ENCODE measurements at regions not wholly inside any gene's neighbourhood (a gene's known extent, or its start where the extent isn't known, plus 50 kb on each side); places are given as distances from the start of the nearest gene placed in this dataset.

DNA sequence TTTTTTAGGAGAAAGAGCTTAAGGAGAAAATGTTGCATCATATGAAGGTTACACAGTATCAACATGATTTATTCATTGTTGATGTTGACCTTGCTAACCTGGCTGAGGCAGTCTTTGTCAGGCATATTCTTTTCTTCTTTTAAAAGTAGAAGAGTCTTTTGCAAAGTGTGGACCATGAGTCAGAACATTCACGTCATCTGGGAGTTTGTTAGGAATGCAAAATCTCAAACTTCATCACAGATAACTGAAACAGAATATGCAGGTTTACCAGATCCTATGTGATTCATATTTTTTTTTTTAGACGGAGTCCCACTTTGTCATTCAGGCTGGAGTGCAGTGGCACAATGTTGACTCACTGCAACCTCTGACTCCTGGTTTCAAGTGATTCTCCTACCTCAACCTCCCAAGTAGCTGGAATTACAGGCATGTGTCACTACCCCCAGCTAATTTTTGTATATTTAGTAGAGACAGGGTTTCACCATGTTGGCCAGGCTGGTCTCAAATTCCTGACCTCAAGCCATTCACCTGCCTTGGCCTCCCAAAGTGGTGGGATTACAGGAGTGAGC, 530.4 kb upstream of the BTBD3 start:
- no peak overlapping the region for H3K9ac ChIP-seq (ENCODE audit: low read length)
- no peaks in the 10 kb centered on the region for H3K27me3 ChIP-seq (ENCODE audit: control insufficient read depth, insufficient read depth, low read length)
- no peak overlapping the region for H3K4me3 ChIP-seq (ENCODE audit: low read length)
- no peaks in the 10 kb centered on the region for H3K36me3 ChIP-seq (ENCODE audit: control insufficient read depth, insufficient read depth, low read length)
- H3K9me3 ChIP-seq (ENCODE audit: control insufficient read depth, low read length): no peaks in the 10 kb centered on the region
- H3K4me1 ChIP-seq (ENCODE audit: control insufficient read depth, insufficient read depth, low read length): no peaks in the 10 kb centered on the region

DNA sequence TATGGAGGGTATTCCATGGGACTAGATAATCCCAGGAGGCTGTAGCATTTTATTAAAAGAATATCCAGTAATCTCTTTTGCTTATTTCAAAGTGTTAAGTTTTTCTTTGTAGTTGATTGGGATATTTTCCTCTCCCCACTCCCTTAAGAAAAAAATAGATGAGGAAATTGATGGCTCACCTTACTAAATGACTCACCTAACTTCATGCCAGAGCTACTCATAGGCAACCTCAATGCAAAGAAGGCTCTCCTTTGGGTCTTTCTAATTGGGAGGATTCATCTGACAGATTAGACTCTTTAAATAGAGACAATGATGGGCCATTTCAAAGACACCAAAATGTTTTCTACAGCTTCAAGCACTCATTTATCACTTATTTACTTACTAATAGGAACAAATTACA, 528.5 kb upstream of the BTBD3 start:
- no peaks in the 10 kb centered on the region for H3K4me1 ChIP-seq (ENCODE audit: control insufficient read depth, insufficient read depth, low read length)
- H3K9ac ChIP-seq (ENCODE audit: low read length): no peak overlapping the region
- no peaks in the 10 kb centered on the region for H3K9me3 ChIP-seq (ENCODE audit: control insufficient read depth, low read length)
- H3K4me3 ChIP-seq (ENCODE audit: low read length): no peak overlapping the region
- H3K36me3 ChIP-seq (ENCODE audit: control insufficient read depth, insufficient read depth, low read length): no peaks in the 10 kb centered on the region
- no peaks in the 10 kb centered on the region for H3K27me3 ChIP-seq (ENCODE audit: control insufficient read depth, insufficient read depth, low read length)

DNA sequence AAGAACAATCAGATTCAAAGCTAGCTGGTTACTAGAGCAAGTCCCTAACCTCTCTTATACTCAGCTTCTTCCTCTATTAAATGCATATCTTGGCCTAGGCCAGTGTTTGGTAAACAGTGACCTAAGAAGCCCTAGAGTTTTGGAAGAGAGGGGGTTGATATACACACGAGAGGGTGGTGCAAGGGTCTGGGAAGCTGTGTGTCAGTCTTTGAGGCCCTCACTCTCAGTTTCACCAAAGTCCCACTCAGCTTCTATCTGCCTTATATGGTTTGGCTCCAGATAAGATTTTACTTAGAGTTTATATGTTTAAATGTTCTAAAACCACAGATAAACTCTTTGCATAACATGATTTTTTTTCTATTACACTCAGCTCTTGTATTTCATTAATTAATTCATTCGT, 526.1 kb upstream of the BTBD3 start:
- Histone ChIP-seq H3K4me3 (ENCODE audit: low read length) (no peak overlapping the region), H3K9ac (ENCODE audit: low read length) (no peak overlapping the region), H3K36me3 (ENCODE audit: control insufficient read depth, insufficient read depth, low read length) (no peaks in the 10 kb centered on the region), H3K4me1 (ENCODE audit: control insufficient read depth, insufficient read depth, low read length) (no peaks in the 10 kb centered on the region), H3K9me3 (ENCODE audit: control insufficient read depth, low read length) (no peaks in the 10 kb centered on the region), H3K27me3 (ENCODE audit: control insufficient read depth, insufficient read depth, low read length) (no peaks in the 10 kb centered on the region)

DNA sequence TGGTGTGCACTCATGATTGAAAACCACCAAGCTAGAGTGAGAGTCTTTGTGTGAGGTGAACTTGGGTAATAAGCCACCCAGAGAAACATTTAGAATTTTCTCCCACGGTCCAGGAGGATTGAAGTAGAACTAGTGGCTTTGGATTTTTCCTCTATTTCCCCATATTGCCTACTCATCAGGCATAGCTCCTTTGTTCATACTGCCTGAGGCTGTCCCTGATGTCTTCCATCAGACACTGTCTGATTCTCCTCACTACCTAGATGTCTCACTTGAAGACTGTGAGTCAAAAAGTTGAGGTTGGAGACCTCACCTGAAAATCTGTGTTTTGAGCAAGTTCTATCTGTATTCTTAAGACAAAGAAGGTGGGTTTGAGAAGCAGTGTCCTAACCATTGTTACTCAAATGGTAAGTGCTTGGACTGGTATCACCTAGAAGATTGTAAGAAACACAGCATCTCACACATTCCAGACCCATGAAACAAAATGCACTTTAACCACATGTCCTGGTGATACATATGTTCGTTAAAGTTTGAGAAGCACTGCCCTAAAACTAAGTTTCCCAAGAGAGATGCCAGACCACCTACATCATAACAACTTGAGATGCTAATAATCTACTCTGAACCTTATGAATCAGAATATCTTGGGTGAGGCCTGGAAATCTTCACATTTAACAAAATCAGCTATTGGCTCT, 523.4 kb upstream of the BTBD3 start:
- no peak overlapping the region for H3K4me3 ChIP-seq (ENCODE audit: low read length)
- H3K36me3 ChIP-seq (ENCODE audit: control insufficient read depth, insufficient read depth, low read length): no peaks in the 10 kb centered on the region
- no peak overlapping the region for H3K9ac ChIP-seq (ENCODE audit: low read length)
- no peaks in the 10 kb centered on the region for H3K27me3 ChIP-seq (ENCODE audit: control insufficient read depth, insufficient read depth, low read length)
- H3K9me3 ChIP-seq (ENCODE audit: control insufficient read depth, low read length): no peaks in the 10 kb centered on the region
- no peaks in the 10 kb centered on the region for H3K4me1 ChIP-seq (ENCODE audit: control insufficient read depth, insufficient read depth, low read length)

DNA sequence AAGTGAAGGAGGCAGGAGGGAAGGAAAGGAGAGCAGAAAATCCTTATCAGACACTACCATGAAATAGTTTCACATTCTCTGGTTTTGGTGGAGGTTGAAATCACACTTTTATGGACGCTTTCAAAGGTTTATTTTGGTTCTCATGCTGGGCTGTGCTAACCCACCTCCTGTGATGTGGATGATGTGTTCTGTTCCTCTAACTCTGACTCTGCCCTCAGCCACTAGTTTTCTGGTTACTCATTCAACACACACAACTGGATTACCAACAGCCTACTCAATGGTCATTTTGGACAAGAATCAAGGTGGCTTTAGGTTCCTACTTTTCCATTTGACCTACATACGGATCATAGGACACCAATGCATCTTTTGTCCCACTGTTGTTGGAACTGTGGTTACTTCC, 522.1 kb upstream of the BTBD3 start:
- no peak overlapping the region for H3K9ac ChIP-seq (ENCODE audit: low read length)

DNA sequence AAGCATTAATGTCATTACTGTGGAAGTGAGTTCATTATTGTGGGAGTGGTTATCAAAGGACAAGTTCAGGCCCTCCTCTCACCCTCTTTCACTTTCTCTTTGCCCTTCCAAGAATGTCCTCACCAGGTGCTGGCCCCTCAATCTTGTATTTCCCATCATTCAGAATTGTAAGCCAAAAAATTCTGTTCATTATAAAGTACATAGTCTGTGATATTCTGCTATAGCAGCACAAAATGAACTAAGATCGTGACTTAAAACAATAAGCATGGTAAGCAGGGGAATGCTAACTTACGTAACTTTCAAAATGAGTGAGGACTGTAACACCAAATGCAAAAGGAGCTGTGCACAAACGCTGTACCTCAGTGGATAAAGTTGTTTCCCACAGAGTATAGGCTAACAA, 515.7 kb upstream of the BTBD3 start:
- no peak overlapping the region for H3K9ac ChIP-seq (ENCODE audit: low read length)
- no peaks in the 10 kb centered on the region for H3K9me3 ChIP-seq (ENCODE audit: control insufficient read depth, low read length)
- no peaks in the 10 kb centered on the region for H3K36me3 ChIP-seq (ENCODE audit: control insufficient read depth, insufficient read depth, low read length)
- no peak overlapping the region for H3K4me3 ChIP-seq (ENCODE audit: low read length)
- no peaks in the 10 kb centered on the region for H3K4me1 ChIP-seq (ENCODE audit: control insufficient read depth, insufficient read depth, low read length)
- no peaks in the 10 kb centered on the region for H3K27me3 ChIP-seq (ENCODE audit: control insufficient read depth, insufficient read depth, low read length)

More for the DNA sequence above, 522.1 kb upstream of the BTBD3 start:
- no peaks in the 10 kb centered on the region for H3K4me1 ChIP-seq (ENCODE audit: control insufficient read depth, insufficient read depth, low read length)
- no peaks in the 10 kb centered on the region for H3K36me3 ChIP-seq (ENCODE audit: control insufficient read depth, insufficient read depth, low read length)
- H3K9me3 ChIP-seq (ENCODE audit: control insufficient read depth, low read length): no peaks in the 10 kb centered on the region
- H3K27me3 ChIP-seq (ENCODE audit: control insufficient read depth, insufficient read depth, low read length): no peaks in the 10 kb centered on the region
- H3K4me3 ChIP-seq (ENCODE audit: low read length): no peak overlapping the region

DNA sequence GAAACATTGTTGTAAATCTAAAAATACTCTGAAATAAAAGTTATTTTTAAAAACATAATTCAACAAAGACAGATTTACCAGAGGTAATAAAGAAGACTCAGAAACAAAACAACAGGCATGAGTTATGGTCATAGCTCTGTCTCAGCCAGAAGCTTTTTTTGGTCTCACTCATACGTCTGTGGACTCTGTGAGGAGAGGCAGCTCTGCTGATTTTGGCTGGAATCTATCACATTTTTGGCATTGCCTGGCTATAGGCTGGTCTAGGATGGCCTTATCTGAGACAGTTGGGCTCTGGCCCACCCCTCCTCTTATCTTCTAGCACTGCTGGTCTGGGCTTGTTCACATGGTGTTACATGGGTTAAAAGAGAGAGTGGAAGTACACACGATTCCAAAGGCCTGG, 514.0 kb upstream of the BTBD3 start:
- Histone ChIP-seq H3K9ac (ENCODE audit: low read length) (no peak overlapping the region), H3K4me1 (ENCODE audit: control insufficient read depth, insufficient read depth, low read length) (no peaks in the 10 kb centered on the region), H3K4me3 (ENCODE audit: low read length) (no peak overlapping the region), H3K36me3 (ENCODE audit: control insufficient read depth, insufficient read depth, low read length) (no peaks in the 10 kb centered on the region), H3K9me3 (ENCODE audit: control insufficient read depth, low read length) (no peaks in the 10 kb centered on the region), H3K27me3 (ENCODE audit: control insufficient read depth, insufficient read depth, low read length) (no peaks in the 10 kb centered on the region)

DNA sequence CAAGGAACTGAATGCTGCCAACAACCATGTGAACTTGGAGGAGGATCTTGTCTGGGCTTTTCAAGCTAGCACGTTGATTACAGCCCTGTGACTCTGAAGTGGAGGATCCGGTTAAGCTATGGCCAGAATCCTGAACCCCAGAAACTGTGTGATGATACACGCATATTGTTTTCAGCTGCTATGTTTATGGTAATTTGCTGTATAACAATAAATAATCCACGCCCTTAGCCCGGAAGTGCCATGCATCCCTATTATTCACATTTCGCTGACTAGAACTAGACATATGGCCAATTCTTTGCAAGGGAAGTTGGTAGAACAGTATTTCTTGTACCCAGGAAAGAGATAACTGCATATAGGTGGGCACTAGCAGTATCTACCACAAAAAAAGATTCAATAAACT, 510.8 kb upstream of the BTBD3 start:
- Histone ChIP-seq H3K36me3 (ENCODE audit: control insufficient read depth, insufficient read depth, low read length) (no peaks in the 10 kb centered on the region), H3K27me3 (ENCODE audit: control insufficient read depth, insufficient read depth, low read length) (no peaks in the 10 kb centered on the region), H3K9ac (ENCODE audit: low read length) (no peak overlapping the region), H3K4me1 (ENCODE audit: control insufficient read depth, insufficient read depth, low read length) (no peaks in the 10 kb centered on the region), H3K9me3 (ENCODE audit: control insufficient read depth, low read length) (no peaks in the 10 kb centered on the region), H3K4me3 (ENCODE audit: low read length) (no peak overlapping the region)

DNA sequence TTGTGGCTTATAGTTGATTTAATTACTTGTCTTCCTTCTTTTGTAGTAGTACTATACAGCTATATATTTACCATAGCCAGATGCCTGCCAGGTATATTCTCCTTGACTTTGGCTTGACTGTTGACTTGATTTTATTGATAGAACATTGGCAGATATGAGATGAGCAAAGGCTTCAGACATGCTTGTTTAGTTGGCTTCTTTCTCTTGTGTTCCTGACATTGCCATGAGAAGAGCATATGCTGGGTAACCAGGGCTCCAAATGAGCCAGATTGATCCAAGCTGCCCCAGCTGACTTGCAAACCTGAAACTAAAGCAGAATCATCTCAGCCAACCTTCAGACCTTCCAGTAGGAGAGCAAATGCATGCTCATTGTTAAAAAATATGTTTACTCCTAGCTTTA, 508.1 kb upstream of the BTBD3 start:
- H3K9me3 ChIP-seq (ENCODE audit: control insufficient read depth, low read length): no peaks in the 10 kb centered on the region
- H3K9ac ChIP-seq (ENCODE audit: low read length): no peak overlapping the region
- H3K4me1 ChIP-seq (ENCODE audit: control insufficient read depth, insufficient read depth, low read length): no peaks in the 10 kb centered on the region
- no peak overlapping the region for H3K4me3 ChIP-seq (ENCODE audit: low read length)
- H3K36me3 ChIP-seq (ENCODE audit: control insufficient read depth, insufficient read depth, low read length): no peaks in the 10 kb centered on the region
- H3K27me3 ChIP-seq (ENCODE audit: control insufficient read depth, insufficient read depth, low read length): no peaks in the 10 kb centered on the region

DNA sequence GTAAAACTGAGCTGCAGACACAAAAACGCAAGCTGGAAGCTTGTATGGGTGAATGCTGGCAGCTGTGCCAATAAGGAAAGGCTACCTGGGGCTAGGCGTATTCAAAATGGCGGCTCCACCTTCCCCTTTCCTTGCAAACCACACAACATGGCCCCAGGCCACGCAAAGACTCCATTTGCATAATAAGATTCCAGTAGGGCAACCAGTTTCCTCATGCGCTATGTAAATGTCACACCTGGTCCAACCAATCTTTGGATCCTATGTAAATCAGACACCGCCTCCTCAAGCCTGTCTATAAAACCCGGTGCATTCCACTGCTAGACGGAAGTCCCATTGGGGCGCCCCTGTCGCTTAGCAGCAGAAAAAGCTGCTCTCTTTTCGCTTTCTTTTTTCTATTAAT, 505.9 kb upstream of the BTBD3 start:
- Histone ChIP-seq H3K4me3 (ENCODE audit: low read length) (no peak overlapping the region), H3K27me3 (ENCODE audit: control insufficient read depth, insufficient read depth, low read length) (no peaks in the 10 kb centered on the region), H3K36me3 (ENCODE audit: control insufficient read depth, insufficient read depth, low read length) (no peaks in the 10 kb centered on the region), H3K4me1 (ENCODE audit: control insufficient read depth, insufficient read depth, low read length) (no peaks in the 10 kb centered on the region), H3K9me3 (ENCODE audit: control insufficient read depth, low read length) (no peaks in the 10 kb centered on the region), H3K9ac (ENCODE audit: low read length) (no peak overlapping the region)

DNA sequence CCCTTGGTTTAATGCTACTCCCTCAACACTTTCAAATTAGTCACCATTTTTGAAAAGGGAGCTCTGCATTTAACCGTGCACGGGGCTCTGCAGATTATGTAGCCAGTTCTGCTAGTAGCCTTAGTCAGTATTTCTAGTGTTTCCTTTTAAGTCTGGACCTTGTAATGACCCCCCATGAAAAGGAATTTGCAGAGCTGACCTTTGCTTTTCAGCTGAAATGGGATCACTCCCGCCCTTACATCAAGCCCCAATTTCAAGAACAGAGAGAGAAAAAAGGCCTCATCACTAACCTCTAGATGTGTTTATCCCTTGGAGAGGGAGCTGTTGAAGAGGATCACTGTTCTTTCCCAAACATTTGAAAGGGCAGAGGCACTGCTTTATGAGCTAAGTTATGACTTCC, 490.7 kb upstream of the BTBD3 start:
- Histone ChIP-seq H3K9me3 (ENCODE audit: control insufficient read depth, low read length) (no peaks in the 10 kb centered on the region), H3K36me3 (ENCODE audit: control insufficient read depth, insufficient read depth, low read length) (no peaks in the 10 kb centered on the region), H3K27me3 (ENCODE audit: control insufficient read depth, insufficient read depth, low read length) (no peaks in the 10 kb centered on the region), H3K4me1 (ENCODE audit: control insufficient read depth, insufficient read depth, low read length) (no peaks in the 10 kb centered on the region), H3K9ac (ENCODE audit: low read length) (no peak overlapping the region), H3K4me3 (ENCODE audit: low read length) (no peak overlapping the region)

DNA sequence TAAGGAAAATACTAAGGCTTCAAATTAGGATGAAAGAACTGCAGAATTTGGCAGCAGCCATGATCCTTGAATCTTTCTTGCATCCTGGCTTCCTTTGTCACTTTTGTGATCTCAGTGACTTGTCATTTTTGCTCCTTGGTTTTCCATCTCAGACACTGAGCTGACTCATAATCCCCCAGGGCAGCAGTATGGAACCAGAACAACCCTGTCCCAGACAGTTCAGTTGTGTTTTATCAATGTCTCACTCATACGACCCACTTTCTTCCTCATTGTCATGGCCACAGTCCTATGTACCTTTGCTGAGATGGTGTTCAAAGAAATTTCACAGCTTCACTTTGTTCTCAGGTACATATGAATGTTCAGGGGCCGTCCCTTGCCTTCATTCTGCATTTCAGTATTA, 488.5 kb upstream of the BTBD3 start:
- H3K4me1 ChIP-seq (ENCODE audit: control insufficient read depth, insufficient read depth, low read length): no peaks in the 10 kb centered on the region
- no peaks in the 10 kb centered on the region for H3K9me3 ChIP-seq (ENCODE audit: control insufficient read depth, low read length)
- H3K36me3 ChIP-seq (ENCODE audit: control insufficient read depth, insufficient read depth, low read length): no peaks in the 10 kb centered on the region
- no peaks in the 10 kb centered on the region for H3K27me3 ChIP-seq (ENCODE audit: control insufficient read depth, insufficient read depth, low read length)
- H3K9ac ChIP-seq (ENCODE audit: low read length): no peak overlapping the region
- H3K4me3 ChIP-seq (ENCODE audit: low read length): no peak overlapping the region

Data from mucosa of stomach (tissue), 1 donor.